ENCODE measurements at regions not wholly inside any gene's neighbourhood (a gene's known extent, or its start where the extent isn't known, plus 50 kb on each side); places are given as distances from the start of the nearest gene placed in this dataset.

DNA sequence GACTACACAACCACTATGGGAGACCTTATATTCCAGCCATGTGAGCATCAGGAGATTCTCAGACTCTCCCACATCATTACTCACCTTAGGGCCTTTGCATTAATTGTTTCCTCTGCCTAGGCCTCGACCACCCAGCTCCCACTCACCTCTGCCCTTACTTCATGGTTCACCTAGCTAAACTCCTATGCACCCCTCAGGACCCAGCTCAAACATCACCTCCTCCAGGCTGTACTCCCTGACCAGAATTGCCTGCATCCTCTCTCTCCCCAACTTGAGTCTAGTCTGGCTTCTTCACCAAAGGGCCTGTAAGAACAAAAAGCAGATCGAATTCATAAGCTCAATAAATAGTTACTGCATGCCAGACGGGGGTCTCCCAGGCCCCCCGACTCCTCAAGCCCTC lies 53.1 kb upstream of the FAM174B start:
- H3K27me3 Mint-ChIP-seq (ENCODE audit: insufficient read depth): peaks cover 47% of the 10 kb centered on the region
- Histone ChIP-seq H3K9me3 (ENCODE audit: control insufficient read depth, low read length) (no peaks in the 10 kb centered on the region), H3K27ac (ENCODE audit: low read depth, low read length) (no peak overlapping the region), H3K36me3 (ENCODE audit: control insufficient read depth, insufficient read depth, low read length) (no peaks in the 10 kb centered on the region), H3K27me3 (ENCODE audit: control insufficient read depth, insufficient read depth, low read length, poor library complexity, severe bottlenecking) (peaks cover under 1% of the 10 kb centered on the region), H3K4me3 (ENCODE audit: low read length) (no peak overlapping the region), H3K4me1 (ENCODE audit: control insufficient read depth, insufficient read depth, low read length) (peaks cover 3% of the 10 kb centered on the region), H3K9ac (ENCODE audit: extremely low read depth, low read length, poor library complexity, severe bottlenecking) (no peak overlapping the region)
- no peak for DNase-seq
- peaks cover 14% of the 10 kb centered on the region for H3K4me1 Mint-ChIP-seq
- 84 to 93% methylated on average over 3 to 4 of the region's 4 CpGs for WGBS, 2 experiments (ENCODE audit: insufficient coverage in 1 of 2, insufficient read length in 1 of 2)
- no peak overlapping the region for H3K27ac Mint-ChIP-seq
- H3K36me3 Mint-ChIP-seq (ENCODE audit: low read depth): no peaks in the 10 kb centered on the region
- H3K4me3 Mint-ChIP-seq: no peak overlapping the region
- TF ChIP-seq, protein P1, sequence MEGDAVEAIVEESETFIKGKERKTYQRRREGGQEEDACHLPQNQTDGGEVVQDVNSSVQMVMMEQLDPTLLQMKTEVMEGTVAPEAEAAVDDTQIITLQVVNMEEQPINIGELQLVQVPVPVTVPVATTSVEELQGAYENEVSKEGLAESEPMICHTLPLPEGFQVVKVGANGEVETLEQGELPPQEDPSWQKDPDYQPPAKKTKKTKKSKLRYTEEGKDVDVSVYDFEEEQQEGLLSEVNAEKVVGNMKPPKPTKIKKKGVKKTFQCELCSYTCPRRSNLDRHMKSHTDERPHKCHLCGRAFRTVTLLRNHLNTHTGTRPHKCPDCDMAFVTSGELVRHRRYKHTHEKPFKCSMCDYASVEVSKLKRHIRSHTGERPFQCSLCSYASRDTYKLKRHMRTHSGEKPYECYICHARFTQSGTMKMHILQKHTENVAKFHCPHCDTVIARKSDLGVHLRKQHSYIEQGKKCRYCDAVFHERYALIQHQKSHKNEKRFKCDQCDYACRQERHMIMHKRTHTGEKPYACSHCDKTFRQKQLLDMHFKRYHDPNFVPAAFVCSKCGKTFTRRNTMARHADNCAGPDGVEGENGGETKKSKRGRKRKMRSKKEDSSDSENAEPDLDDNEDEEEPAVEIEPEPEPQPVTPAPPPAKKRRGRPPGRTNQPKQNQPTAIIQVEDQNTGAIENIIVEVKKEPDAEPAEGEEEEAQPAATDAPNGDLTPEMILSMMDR (conservative IDR thresholded peaks at IDR 0.05): no peak
- H3K9me3 Mint-ChIP-seq: no peaks in the 10 kb centered on the region

DNA sequence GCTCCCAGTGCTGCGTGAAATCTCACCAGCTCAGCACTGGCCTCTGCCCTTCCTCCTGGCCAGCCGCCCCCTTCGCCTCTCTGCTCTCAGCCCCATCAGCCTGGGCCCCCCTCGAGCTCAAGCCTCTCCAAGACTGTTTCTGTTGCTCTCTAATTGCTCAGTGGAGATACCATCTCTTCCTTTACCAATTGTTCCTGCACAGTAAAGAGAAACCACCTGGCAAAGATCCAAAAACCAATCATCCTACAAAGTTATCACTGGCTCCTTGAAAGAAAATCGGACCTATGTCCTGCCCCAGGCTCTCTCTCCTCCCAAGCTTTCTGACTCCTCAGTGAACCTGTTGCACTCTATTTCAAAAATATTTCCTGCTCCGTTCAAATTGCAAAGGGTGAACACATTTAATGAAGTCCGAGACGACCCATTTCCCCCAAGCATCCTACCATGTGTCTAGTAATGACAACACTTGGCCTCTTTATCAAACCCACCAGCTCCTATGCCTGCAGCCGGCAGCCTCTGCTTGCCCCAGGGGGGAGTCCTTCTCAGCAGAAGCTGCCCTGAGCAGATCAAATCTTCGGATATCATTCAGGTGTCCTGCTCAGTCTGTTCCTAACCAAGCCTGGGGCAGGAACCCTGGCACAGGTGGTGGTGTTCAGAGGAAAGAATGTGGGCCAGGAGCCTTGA lies 53.7 kb upstream of the FAM174B start:
- TF ChIP-seq, protein P1 (conservative IDR thresholded peaks at IDR 0.05): no peak
- H3K27me3 ChIP-seq (ENCODE audit: control insufficient read depth, insufficient read depth, low read length, poor library complexity, severe bottlenecking): peaks cover 4% of the 10 kb centered on the region
- H3K9me3 ChIP-seq (ENCODE audit: control insufficient read depth, low read length): no peaks in the 10 kb centered on the region
- WGBS, 2 experiments (ENCODE audit: insufficient coverage in 1 of 2, insufficient read length in 1 of 2): 92 to 94% methylated on average over 6 to 10 of the region's 10 CpGs
- H3K4me1 ChIP-seq (ENCODE audit: control insufficient read depth, insufficient read depth, low read length): peaks cover 3% of the 10 kb centered on the region
- H3K4me3 ChIP-seq (ENCODE audit: low read length): no peak overlapping the region
- Mint-ChIP-seq H3K27me3 (ENCODE audit: insufficient read depth) (peaks cover 53% of the 10 kb centered on the region), H3K36me3 (ENCODE audit: low read depth) (no peaks in the 10 kb centered on the region), H3K9me3 (no peaks in the 10 kb centered on the region), H3K4me1 (peaks cover 14% of the 10 kb centered on the region), H3K4me3 (no peak overlapping the region), H3K27ac (no peak overlapping the region)
- H3K9ac ChIP-seq (ENCODE audit: extremely low read depth, low read length, poor library complexity, severe bottlenecking): no peak overlapping the region
- H3K36me3 ChIP-seq (ENCODE audit: control insufficient read depth, insufficient read depth, low read length): no peaks in the 10 kb centered on the region
- no peak for DNase-seq
- no peak overlapping the region for H3K27ac ChIP-seq (ENCODE audit: low read depth, low read length)

GRCh38 chr15:92711457-92711831 lies 55.9 kb upstream of the FAM174B start:
- peak; percentile 86 for DNase-seq
- Histone ChIP-seq H3K4me1 (ENCODE audit: control insufficient read depth, insufficient read depth, low read length) (peaks cover 5% of the 10 kb centered on the region), H3K36me3 (ENCODE audit: control insufficient read depth, insufficient read depth, low read length) (no peaks in the 10 kb centered on the region), H3K9ac (ENCODE audit: extremely low read depth, low read length, poor library complexity, severe bottlenecking) (no peak overlapping the region), H3K27me3 (ENCODE audit: control insufficient read depth, insufficient read depth, low read length, poor library complexity, severe bottlenecking) (peaks cover 4% of the 10 kb centered on the region), H3K9me3 (ENCODE audit: control insufficient read depth, low read length) (peaks cover 1% of the 10 kb centered on the region), H3K27ac (ENCODE audit: low read depth, low read length) (no peak overlapping the region), H3K4me3 (ENCODE audit: low read length) (no peak overlapping the region)
- H3K4me1 Mint-ChIP-seq: peaks cover 10% of the 10 kb centered on the region
- 94 to 99% methylated on average over 23 to 30 of the region's 30 CpGs for WGBS, 2 experiments (ENCODE audit: insufficient coverage in 1 of 2, insufficient read length in 1 of 2)
- H3K27me3 Mint-ChIP-seq (ENCODE audit: insufficient read depth): peaks cover 56% of the 10 kb centered on the region
- TF ChIP-seq, protein P1 (conservative IDR thresholded peaks at IDR 0.05): peak; percentile 37
- H3K9me3 Mint-ChIP-seq: no peaks in the 10 kb centered on the region
- H3K4me3 Mint-ChIP-seq: peak overlapping the region; percentile 40
- no peak overlapping the region for H3K27ac Mint-ChIP-seq
- H3K36me3 Mint-ChIP-seq (ENCODE audit: low read depth): no peaks in the 10 kb centered on the region

All from endodermal cell (in vitro differentiated cells).